T47D (cell line): ENCODE measurements at regions not wholly inside any gene's neighbourhood (a gene's known extent, or its start where the extent isn't known, plus 50 kb on each side); places are given as distances from the start of the nearest gene placed in this dataset.

Source experiments
- DNase-seq, 2 experiments: peaks; one replicate each; pipeline versions ENCODE4 v3.0.0 to v3.0.0-alpha.2; 2011 to 2012; ENCODE audit warnings: low read depth in 1 of 2, low spot score in 1 of 2
- JUND ChIP-seq: IDR thresholded peaks from 2 replicates; pipeline ENCODE4 v1.6.1; 2012; ENCODE audit warnings: low read depth
- in situ Hi-C: cut with HindIII; loops from 2 replicates; pipeline ENCODE4 v1.10.0; 2016; ENCODE audit warnings: low sequenced_read_pairs, low pct_unique_long_range_greater_than_20kb

DNA sequence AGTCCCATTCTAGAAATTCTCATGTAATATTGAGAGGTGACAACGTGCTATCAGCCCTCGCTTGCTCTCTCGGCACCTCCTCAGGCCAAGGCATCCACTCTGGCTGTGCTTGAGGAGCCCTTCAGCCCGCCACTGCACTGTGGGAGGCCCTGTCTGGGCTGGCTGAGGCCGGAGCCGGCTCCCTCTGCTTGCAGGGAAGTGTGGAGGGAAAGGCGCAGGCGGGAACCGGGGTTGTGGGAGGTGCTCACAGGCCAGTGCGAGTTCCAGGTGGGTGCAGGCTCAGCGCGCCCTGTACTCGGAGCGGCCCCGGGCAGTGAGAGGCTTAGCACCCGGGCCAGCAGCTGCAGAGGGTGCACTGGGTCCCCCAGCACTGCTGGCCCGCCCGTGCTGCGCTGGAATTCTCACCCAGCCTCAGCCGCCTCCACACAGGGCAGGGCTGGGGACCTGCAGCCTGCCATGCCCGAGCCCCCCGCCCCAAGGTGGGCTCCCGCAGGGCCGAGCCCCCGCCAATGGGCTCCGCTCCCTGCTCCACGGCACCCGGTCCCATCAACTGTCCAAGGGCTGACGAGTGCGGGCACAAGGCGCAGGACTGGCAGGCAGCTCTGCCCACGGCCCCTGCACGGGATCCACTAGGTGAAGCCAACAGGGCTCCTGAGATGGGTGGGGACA, 1680.6 kb upstream of the LRRTM1 start:
- DNase-seq = no peak
- no peak for TF ChIP-seq JUND

DNA sequence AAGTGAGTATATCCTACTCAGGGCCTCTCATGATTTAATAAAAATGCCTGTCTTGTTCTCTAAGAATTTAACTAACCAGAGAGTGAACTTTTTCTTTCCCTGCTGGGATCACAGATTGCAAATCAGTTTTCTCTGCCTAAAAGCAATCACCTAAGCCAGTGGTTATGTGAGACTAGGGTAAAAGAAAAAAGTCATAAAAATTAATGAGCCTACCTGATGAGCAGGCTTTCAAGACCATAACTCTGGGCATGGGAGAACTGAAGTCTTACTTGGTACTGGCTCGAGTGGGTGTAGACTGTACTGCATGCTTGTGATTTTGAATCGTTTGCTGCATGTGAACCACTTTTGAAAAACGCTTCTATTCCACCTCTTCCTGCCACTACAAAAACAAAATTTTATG, 1677.0 kb upstream of the LRRTM1 start:
- in situ Hi-C loops = no loop called here
- no peak for TF ChIP-seq JUND
- no peak for DNase-seq

More for the DNA sequence above, 1680.6 kb upstream of the LRRTM1 start:
- in situ Hi-C loops = no loop called here

- TF ChIP-seq JUND = no peak
- in situ Hi-C loops = no loop called here
- no peak for DNase-seq
These were observed 1674.5 kb upstream of the LRRTM1 start for GRCh38 chr2:81979086-81979485.

DNA sequence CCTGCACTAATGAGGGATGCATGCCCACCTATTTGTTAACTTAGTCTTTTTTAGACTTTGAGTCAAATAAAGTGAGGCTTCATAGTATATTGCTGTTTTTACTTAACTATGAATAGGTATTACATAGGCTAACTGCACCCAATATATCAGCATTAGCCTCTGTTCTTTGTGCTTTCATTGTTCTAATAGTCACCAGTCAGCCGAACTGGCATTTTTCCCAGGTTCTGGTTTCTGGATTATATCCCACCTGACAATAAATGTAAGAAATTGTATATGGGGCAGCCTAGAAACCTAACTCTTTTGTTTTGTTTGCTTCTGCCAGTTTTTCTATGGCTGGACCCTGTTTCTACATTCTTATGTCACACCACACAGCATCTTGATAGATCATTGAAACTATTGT, 1672.4 kb upstream of the LRRTM1 start:
- in situ Hi-C loops = no loop called here
- no peak for TF ChIP-seq JUND
- DNase-seq = no peak

DNA sequence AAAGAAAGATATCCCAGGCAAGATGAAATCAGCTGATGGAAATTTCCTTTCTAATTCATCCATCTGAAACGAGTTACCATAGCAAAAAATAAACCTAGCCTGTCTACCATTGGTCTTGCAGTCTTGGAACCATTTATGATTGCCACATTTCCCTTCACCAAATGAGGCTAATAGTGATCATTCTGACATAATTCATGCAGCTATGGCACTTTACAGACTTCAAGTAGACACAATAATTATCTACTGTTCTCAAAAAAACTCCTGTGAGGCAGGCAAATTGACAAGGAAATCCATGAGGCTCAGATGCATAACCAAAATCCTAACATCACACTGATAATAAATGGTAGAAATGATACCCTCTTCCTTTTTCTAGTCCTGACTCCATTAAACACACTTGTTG, 1669.7 kb upstream of the LRRTM1 start:
- no peak for TF ChIP-seq JUND
- in situ Hi-C loops = no loop called here
- no peak for DNase-seq

DNA sequence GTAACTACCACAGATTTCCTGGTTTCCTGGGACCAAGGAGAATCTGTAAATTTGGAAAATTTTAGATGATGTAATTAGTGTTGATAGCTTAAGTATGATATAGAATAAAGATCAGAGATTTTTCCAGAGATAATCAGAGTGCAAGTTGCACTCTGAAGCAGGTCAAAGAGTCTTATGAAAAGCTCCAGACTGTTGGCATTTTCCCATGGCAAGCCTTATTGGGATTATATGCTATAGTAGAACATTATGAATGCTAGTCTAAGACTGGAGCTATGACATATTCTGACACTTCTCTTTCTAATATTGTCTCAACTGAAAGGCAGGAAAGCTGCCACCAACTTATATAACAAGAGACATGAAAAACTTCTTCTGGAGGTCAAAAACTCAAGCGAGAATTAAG, 1638.3 kb upstream of the LRRTM1 start:
- no peak for TF ChIP-seq JUND
- DNase-seq = no peak

GRCh38 chr2:81942136-81942680, 1637.7 kb upstream of the LRRTM1 start:
- DNase-seq = no peak
- TF ChIP-seq JUND = no peak

More for the DNA sequence above, 1638.3 kb upstream of the LRRTM1 start:
- in situ Hi-C loops = no loop called here

GRCh38 chr2:81940266-81940955, 1635.9 kb upstream of the LRRTM1 start:
- no peak for DNase-seq
- TF ChIP-seq JUND = no peak
- in situ Hi-C loops = no loop called here

More at GRCh38 chr2:81942136-81942680, 1637.7 kb upstream of the LRRTM1 start:
- in situ Hi-C loops = no loop called here

DNA sequence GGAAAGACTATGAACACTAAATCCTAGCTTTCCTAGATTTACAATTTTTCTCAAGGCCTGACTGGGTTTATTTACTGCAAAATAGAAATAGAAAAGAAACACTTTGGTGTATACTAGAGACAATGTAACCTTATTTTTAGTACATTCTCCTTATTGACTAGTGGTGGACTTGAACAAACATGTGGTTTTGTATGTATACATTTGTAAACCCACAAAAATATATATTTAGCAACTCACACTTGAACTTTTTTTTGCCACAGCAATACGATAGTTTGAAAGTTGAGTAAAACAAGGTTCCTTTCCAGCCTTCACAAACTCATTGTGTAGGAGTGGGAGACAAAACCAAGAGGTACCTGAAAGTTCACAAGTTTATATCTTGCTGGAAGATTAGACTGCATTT, 1633.4 kb upstream of the LRRTM1 start:
- in situ Hi-C loops = no loop called here
- no peak for TF ChIP-seq JUND
- no peak for DNase-seq

- TF ChIP-seq JUND = no peak
- DNase-seq = no peak
- in situ Hi-C loops = no loop called here
These were observed 1599.0 kb upstream of the LRRTM1 start for GRCh38 chr2:81903534-81903933.

- in situ Hi-C loops = no loop called here
- TF ChIP-seq JUND = no peak
- peak in 1 of 2 experiments; percentile 44 for DNase-seq
These were observed 1596.5 kb upstream of the LRRTM1 start for GRCh38 chr2:81901017-81901416.

GRCh38 chr2:81895620-81896250, 1591.2 kb upstream of the LRRTM1 start:
- no peak for DNase-seq
- in situ Hi-C loops = no loop called here
- no peak for TF ChIP-seq JUND

DNA sequence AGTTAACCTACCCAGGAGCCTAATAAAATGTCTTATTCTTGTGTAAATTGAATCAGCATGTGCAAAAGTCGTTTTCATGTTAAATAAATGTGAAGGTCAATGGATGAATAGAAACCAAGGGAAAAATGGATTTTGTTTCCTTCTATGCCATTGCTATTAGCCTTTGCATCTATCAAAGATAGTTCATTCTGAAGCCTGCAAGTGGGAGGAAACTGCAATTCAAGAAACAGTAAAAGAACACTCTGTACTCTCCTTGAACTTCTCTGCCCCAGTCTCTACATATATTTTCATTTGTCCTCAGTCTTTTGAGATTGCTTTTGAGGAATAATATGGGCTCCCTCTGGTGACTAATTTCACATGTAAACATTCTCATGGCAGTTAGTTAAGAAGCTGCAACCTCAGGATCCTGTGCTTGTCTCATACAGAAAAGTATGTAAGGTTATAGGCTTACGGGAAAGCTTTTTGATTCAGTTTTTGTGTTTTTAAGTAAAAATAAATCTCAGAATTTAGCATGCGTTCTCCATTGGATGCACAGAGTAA, 1590.0 kb upstream of the LRRTM1 start:
- no peak for TF ChIP-seq JUND
- in situ Hi-C loops = no loop called here
- peak in 1 of 2 experiments; percentile 67 for DNase-seq
